HG03103 (cell line): ENCODE measurements at regions not wholly inside any gene's neighbourhood (a gene's known extent, or its start where the extent isn't known, plus 50 kb on each side); places are given as distances from the start of the nearest gene placed in this dataset.
"Not testable (repeated sequence)": the region's sequence is repeated elsewhere in the genome, so short reads cannot be mapped to it uniquely, and the experiment has no call there.

Experiments used
- ATAC-seq: cut with Tn5 transposase; IDR thresholded peaks from one replicate; pipeline ENCODE4 v1.9.1; 2021; ENCODE audit warnings: low read depth; ENCODE audit not compliant: unreplicated experiment

- not testable (repeated sequence) for ATAC-seq
These were observed 178.7 kb upstream of the ROPN1B start for GRCh38 chr3:125790312-125790711.

GRCh38 chr3:125791021-125791420 is 178.0 kb upstream of the ROPN1B start:
- ATAC-seq, result not testable (repeated sequence)

- not testable (repeated sequence) for ATAC-seq
These were observed 159.0 kb upstream of the ROPN1B start for GRCh38 chr3:125810010-125810409.

- ATAC-seq, result not testable (repeated sequence)
These were observed 146.8 kb upstream of the ROPN1B start for GRCh38 chr3:125822175-125822574.

GRCh38 chr3:125831005-125831750 is 137.8 kb upstream of the ROPN1B start:
- not testable (repeated sequence) for ATAC-seq

- ATAC-seq, result not testable (repeated sequence)
These were observed 133.4 kb upstream of the ROPN1B start for GRCh38 chr3:125835562-125835961.

GRCh38 chr3:125836011-125836551 is 132.9 kb upstream of the ROPN1B start:
- not testable (repeated sequence) for ATAC-seq

GRCh38 chr3:125836786-125837185 is 132.2 kb upstream of the ROPN1B start:
- not testable (repeated sequence) for ATAC-seq

GRCh38 chr3:125838857-125839256 is 130.1 kb upstream of the ROPN1B start:
- not testable (repeated sequence) for ATAC-seq

- not testable (repeated sequence) for ATAC-seq
These were observed 128.5 kb upstream of the ROPN1B start for GRCh38 chr3:125840465-125840864.

- ATAC-seq, result not testable (repeated sequence)
These were observed 121.0 kb upstream of the ROPN1B start for GRCh38 chr3:125847966-125848365.

- not testable (repeated sequence) for ATAC-seq
These were observed 114.0 kb upstream of the ROPN1B start for GRCh38 chr3:125855006-125855405.

- not testable (repeated sequence) for ATAC-seq
These were observed 108.4 kb upstream of the ROPN1B start for GRCh38 chr3:125860547-125860946.

- ATAC-seq, result not testable (repeated sequence)
These were observed 106.1 kb upstream of the ROPN1B start for GRCh38 chr3:125862841-125863254.

- not testable (repeated sequence) for ATAC-seq
These were observed 104.4 kb upstream of the ROPN1B start for GRCh38 chr3:125864532-125864931.

- ATAC-seq, result not testable (repeated sequence)
These were observed 83.0 kb upstream of the ROPN1B start for GRCh38 chr3:125886006-125886405.

GRCh38 chr3:125899181-125899580 is 69.8 kb upstream of the ROPN1B start:
- ATAC-seq, result not testable (repeated sequence)

- not testable (repeated sequence) for ATAC-seq
These were observed 67.5 kb upstream of the ROPN1B start for GRCh38 chr3:125901473-125901872.

GRCh38 chr3:125903780-125904455 is 65.1 kb upstream of the ROPN1B start:
- ATAC-seq, result not testable (repeated sequence)

- ATAC-seq, result not testable (repeated sequence)
These were observed 61.7 kb upstream of the ROPN1B start for GRCh38 chr3:125907279-125907678.

GRCh38 chr3:125910851-125911250 is 58.1 kb upstream of the ROPN1B start:
- ATAC-seq, result not testable (repeated sequence)
